ENCODE measurements at regions not wholly inside any gene's neighbourhood (a gene's known extent, or its start where the extent isn't known, plus 50 kb on each side); places are given as distances from the start of the nearest gene placed in this dataset.

DNA sequence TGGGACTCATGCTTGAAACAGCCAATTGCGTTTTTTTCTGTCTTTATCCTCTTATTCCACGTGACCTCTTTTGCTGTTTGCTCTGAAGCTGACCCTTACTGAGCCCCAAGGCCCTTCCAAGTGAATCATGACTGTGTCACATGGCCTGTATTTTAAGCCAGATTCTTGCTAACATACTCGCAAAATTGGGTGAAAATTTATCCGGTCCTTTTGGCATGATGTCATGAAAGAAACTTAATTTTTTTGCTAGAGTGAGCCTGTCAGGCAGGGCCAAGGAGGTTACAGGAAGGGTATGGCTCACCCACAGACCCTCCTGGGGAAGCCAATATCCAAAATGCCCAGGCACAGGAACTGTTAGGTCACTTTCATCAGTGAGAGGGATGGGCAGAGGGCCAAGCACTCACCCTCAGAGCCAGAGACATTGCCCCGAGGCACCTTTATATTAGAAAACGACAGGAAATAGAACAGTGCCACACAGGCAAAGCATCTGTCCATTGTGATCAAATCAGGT is 296.7 kb downstream of the CDH26 start:
- Histone ChIP-seq H2AFZ (ENCODE audit: low read length) (no peak overlapping the region), H3K27ac (ENCODE audit: low read depth, low read length, poor library complexity, severe bottlenecking) (no peak overlapping the region), H4K20me1 (ENCODE audit: insufficient read depth, low read length) (no peaks in the 10 kb centered on the region), H3K9me2 (ENCODE audit: insufficient read depth, low read length) (no peaks in the 10 kb centered on the region), H3K9me3 (ENCODE audit: low read length) (no peaks in the 10 kb centered on the region), H3K4me1 (ENCODE audit: insufficient read depth, low read length, poor library complexity, severe bottlenecking) (no peaks in the 10 kb centered on the region), H3K4me3 (ENCODE audit: low read depth, low read length, poor library complexity, severe bottlenecking) (no peak overlapping the region), H3K4me2 (ENCODE audit: low read length) (no peak overlapping the region), H3K79me2 (ENCODE audit: insufficient read depth, low read depth, low read length) (no peaks in the 10 kb centered on the region), H3K36me3 (ENCODE audit: insufficient read depth, low read length) (no peaks in the 10 kb centered on the region)
- intact Hi-C loops (cut with micrococcal nuclease; ENCODE audit: unreplicated experiment): no loop called here
- CTCF ChIA-PET (ENCODE audit: unreplicated experiment): no interaction called here
- POLR2A ChIA-PET: no interaction called here
- no peak for TF ChIP-seq EZH2phosphoT487 (IDR thresholded peaks at IDR 0.05; ENCODE audit: borderline replicate concordance, low read depth, low read length)
- TF ChIP-seq, protein P1, sequence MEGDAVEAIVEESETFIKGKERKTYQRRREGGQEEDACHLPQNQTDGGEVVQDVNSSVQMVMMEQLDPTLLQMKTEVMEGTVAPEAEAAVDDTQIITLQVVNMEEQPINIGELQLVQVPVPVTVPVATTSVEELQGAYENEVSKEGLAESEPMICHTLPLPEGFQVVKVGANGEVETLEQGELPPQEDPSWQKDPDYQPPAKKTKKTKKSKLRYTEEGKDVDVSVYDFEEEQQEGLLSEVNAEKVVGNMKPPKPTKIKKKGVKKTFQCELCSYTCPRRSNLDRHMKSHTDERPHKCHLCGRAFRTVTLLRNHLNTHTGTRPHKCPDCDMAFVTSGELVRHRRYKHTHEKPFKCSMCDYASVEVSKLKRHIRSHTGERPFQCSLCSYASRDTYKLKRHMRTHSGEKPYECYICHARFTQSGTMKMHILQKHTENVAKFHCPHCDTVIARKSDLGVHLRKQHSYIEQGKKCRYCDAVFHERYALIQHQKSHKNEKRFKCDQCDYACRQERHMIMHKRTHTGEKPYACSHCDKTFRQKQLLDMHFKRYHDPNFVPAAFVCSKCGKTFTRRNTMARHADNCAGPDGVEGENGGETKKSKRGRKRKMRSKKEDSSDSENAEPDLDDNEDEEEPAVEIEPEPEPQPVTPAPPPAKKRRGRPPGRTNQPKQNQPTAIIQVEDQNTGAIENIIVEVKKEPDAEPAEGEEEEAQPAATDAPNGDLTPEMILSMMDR (conservative IDR thresholded peaks at IDR 0.05; ENCODE audit: low read length): no peak
- no peak for DNase-seq (ENCODE audit: low spot score)
- no TSS peak for BruUV-seq (replicated peaks)

DNA sequence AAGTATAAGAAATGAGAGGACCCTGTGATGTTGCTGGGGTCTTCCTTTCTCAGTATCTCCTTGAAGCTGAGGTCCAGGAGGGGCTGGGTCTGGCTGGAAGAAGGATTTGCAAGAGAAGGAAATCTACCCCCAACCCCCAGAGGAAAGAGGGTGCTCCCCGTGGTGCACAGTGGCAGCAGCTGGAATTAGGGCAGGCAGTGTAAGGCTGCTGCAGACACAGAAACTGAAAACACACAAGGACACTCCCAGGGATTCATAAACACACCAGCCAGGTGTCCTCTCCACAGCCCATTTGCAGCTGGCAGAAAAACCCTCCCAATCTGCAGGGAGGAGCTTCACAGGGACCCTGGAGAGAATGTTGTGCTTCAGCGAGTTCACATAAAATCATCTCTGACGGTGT is 297.2 kb downstream of the CDH26 start:
- Histone ChIP-seq H3K79me2 (ENCODE audit: insufficient read depth, low read depth, low read length) (no peaks in the 10 kb centered on the region), H3K9me2 (ENCODE audit: insufficient read depth, low read length) (no peaks in the 10 kb centered on the region), H3K4me3 (ENCODE audit: low read depth, low read length, poor library complexity, severe bottlenecking) (no peak overlapping the region), H2AFZ (ENCODE audit: low read length) (no peak overlapping the region), H3K4me1 (ENCODE audit: insufficient read depth, low read length, poor library complexity, severe bottlenecking) (no peaks in the 10 kb centered on the region), H3K27ac (ENCODE audit: low read depth, low read length, poor library complexity, severe bottlenecking) (no peak overlapping the region), H3K36me3 (ENCODE audit: insufficient read depth, low read length) (no peaks in the 10 kb centered on the region), H4K20me1 (ENCODE audit: insufficient read depth, low read length) (no peaks in the 10 kb centered on the region), H3K9me3 (ENCODE audit: low read length) (no peaks in the 10 kb centered on the region), H3K4me2 (ENCODE audit: low read length) (no peak overlapping the region)
- DNase-seq (ENCODE audit: low spot score): no peak
- TF ChIP-seq, protein P1 (conservative IDR thresholded peaks at IDR 0.05; ENCODE audit: low read length): no peak
- TF ChIP-seq EZH2phosphoT487 (IDR thresholded peaks at IDR 0.05; ENCODE audit: borderline replicate concordance, low read depth, low read length): no peak
- ChIA-PET POLR2A (no interaction called here), CTCF (ENCODE audit: unreplicated experiment) (no interaction called here)
- intact Hi-C loops (cut with micrococcal nuclease; ENCODE audit: unreplicated experiment): no loop called here
- BruUV-seq (replicated peaks): no TSS peak

DNA sequence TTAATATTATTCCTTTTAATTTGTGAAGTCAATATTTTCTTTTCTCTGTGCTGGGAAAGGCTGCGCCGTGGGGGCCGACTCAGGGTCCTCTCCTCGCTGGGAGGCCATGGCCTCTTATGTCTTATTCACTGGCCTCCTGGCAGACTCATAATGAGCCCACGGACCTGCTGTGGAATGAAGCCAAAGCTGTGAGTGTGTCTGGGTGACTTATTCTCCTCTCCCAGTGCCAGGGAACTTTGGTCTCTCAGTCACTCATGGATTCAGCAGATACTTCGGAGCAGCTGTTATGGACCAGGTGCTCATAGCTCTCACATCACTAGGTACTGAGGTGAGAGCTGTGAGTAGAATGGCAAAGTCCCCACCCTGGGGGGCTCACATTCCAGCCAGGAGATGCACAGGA is 297.6 kb downstream of the CDH26 start:
- TF ChIP-seq EZH2phosphoT487 (IDR thresholded peaks at IDR 0.05; ENCODE audit: borderline replicate concordance, low read depth, low read length): no peak
- TF ChIP-seq, protein P1 (conservative IDR thresholded peaks at IDR 0.05; ENCODE audit: low read length): no peak
- no peaks in the 10 kb centered on the region for H4K20me1 ChIP-seq (ENCODE audit: insufficient read depth, low read length)
- no peak for DNase-seq (ENCODE audit: low spot score)
- no peaks in the 10 kb centered on the region for H3K4me1 ChIP-seq (ENCODE audit: insufficient read depth, low read length, poor library complexity, severe bottlenecking)
- H3K9me3 ChIP-seq (ENCODE audit: low read length): no peaks in the 10 kb centered on the region
- ChIA-PET POLR2A (no interaction called here), CTCF (ENCODE audit: unreplicated experiment) (no interaction called here)
- no peak overlapping the region for H3K4me3 ChIP-seq (ENCODE audit: low read depth, low read length, poor library complexity, severe bottlenecking)
- H3K79me2 ChIP-seq (ENCODE audit: insufficient read depth, low read depth, low read length): no peaks in the 10 kb centered on the region
- intact Hi-C loops (cut with micrococcal nuclease; ENCODE audit: unreplicated experiment): no loop called here
- no peaks in the 10 kb centered on the region for H3K9me2 ChIP-seq (ENCODE audit: insufficient read depth, low read length)
- no peaks in the 10 kb centered on the region for H3K36me3 ChIP-seq (ENCODE audit: insufficient read depth, low read length)
- no TSS peak for BruUV-seq (replicated peaks)
- no peak overlapping the region for H2AFZ ChIP-seq (ENCODE audit: low read length)
- H3K4me2 ChIP-seq (ENCODE audit: low read length): no peak overlapping the region
- H3K27ac ChIP-seq (ENCODE audit: low read depth, low read length, poor library complexity, severe bottlenecking): no peak overlapping the region

All from OCI-LY7 (cell line).